Midbrain (tissue), 1 donor: ENCODE measurements at regions not wholly inside any gene's neighbourhood (a gene's known extent, or its start where the extent isn't known, plus 50 kb on each side); places are given as distances from the start of the nearest gene placed in this dataset.

Experiments used
- DNase-seq: peaks from one replicate; lab custom pipeline; 2025; lab: John Stamatoyannopoulos, UW

- no peak for DNase-seq
These were observed 68.4 kb upstream of the APCDD1 start for GRCh38 chr18:10386049-10386448.

DNA sequence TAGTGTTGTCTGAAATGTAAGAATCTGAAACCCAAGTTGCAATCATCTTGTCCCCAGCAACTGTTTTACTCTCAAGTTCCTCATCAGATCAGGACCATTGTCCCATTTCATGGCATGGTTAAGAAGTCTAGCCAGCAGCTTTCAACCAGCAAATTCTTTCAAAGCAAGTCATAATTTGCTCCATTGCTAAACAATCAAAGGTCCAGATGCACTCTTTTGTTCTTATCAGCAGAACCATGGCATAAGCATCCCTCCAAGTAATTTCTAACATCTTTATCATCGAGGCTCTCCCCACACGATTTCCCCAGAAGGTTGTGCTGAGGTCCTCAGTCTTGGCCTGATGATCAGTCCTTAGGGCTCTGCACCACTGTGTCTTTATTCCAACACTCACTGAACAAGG is 67.5 kb upstream of the APCDD1 start:
- DNase-seq = no peak

- DNase-seq = no peak
These were observed 67.0 kb upstream of the APCDD1 start for GRCh38 chr18:10387399-10387798.

GRCh38 chr18:10388373-10388772 is 66.1 kb upstream of the APCDD1 start:
- DNase-seq = no peak

- no peak for DNase-seq
These were observed 62.9 kb upstream of the APCDD1 start for GRCh38 chr18:10391506-10391905.

DNA sequence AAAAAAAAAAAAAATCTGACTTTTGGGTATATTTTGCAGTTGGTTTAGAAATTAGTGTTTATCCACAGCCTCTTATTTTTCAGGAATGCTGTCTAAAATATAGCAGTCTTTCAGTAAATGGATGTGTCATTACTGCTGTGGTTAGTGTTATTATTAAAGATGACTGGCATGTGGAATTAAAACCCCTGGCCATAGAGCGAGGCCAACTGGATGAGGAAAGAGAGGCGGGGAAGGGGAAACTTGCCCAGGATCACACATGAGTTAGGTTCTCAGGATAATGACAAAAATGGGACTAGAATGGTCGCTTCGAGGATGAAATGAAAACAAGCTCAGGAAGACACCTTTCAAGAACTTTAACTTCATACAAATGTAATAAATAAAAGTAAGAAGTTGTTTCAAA is 57.4 kb upstream of the APCDD1 start:
- DNase-seq = no peak

DNA sequence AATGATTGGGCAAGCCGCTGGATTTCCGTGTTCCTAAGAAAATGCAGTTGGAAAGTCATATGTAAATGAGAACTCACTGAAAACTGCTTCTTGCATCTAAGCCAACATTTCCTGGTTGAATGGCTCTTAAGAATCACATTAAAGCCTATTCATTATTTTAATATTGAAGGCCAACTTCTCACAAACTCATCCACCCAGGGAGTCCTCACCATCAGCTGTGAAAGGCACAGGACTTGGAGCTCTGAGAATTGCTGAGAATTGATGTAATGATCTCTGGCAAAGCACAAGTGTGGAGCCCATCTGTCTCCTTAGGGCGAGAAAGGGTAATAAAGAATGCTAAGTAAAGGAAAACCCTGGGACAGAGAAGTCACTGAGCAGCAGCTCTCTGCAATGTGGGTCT is 55.9 kb upstream of the APCDD1 start:
- DNase-seq = peak; percentile 54

- no peak for DNase-seq
These were observed 55.0 kb upstream of the APCDD1 start for GRCh38 chr18:10399465-10399864.

- no peak for DNase-seq
These were observed 53.7 kb upstream of the APCDD1 start for GRCh38 chr18:10400534-10401307.

DNA sequence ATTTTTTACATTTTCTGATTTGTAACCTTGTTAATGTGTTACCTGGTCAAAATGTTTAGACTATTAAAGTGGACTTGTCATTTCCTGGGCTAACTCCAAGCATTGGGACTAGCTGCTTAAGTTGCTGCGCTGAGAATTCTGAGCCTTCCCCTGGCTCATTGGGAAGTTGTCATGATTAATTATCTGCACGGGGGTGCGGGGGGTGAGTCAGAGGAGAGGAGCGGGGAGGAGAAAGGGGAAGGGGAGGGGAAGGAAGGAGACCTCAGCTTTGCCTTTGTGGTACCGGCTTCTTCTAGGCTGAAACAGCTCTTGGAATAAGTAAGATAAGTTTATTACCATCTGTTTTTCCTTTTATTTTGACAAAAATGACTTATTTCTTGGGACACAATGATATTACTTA is 52.9 kb upstream of the APCDD1 start:
- no peak for DNase-seq

GRCh38 chr18:10401930-10402329 is 52.5 kb upstream of the APCDD1 start:
- DNase-seq = peak; percentile 34

GRCh38 chr18:10402871-10403559 is 51.4 kb upstream of the APCDD1 start:
- no peak for DNase-seq

DNA sequence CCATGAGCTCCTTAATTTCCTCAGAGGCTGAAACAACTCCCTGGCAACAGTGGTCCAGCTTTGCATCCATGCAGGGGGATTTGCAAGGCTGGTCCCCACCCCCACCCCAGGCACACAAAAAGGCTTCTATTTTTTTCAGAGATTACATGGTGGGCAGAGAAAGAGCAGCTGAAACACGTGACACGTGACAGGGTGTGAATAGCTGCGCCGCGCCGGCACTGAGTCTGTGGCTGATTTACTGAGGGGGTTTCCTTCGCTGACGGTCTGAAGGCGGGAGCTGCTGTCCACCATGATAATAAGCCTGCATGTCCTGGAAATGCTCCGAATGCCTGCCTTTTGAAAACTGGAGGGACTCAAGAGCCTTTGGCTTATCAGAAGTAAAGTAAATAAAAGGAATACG is 50.7 kb upstream of the APCDD1 start:
- peak; percentile 40 for DNase-seq

GRCh38 chr18:10404168-10404567 is 50.3 kb upstream of the APCDD1 start:
- DNase-seq = peak; percentile 63
